Head of caudate nucleus (tissue), 42 donors: ENCODE measurements at regions not wholly inside any gene's neighbourhood (a gene's known extent, or its start where the extent isn't known, plus 50 kb on each side); places are given as distances from the start of the nearest gene placed in this dataset.
A peak's percentile ranks its signal among the peaks of the same experiment; 100 is the strongest.
"Not testable (repeated sequence)": the region's sequence is repeated elsewhere in the genome, so short reads cannot be mapped to it uniquely, and the experiment has no call there.

Experiments used
- DNase-seq, 42 donors: peaks; one replicate each; pipeline versions ENCODE4 v3.0.0 to v3.0.0-alpha.2; 2020 to 2021; ENCODE audit warnings: mixed read lengths in 7 of 42
- intact Hi-C: fragments of 100-400 bp; cut with DNase I; formaldehyde crosslinking; loops from one replicate; pipeline ENCODE4 v1.15.0; 2022

DNA sequence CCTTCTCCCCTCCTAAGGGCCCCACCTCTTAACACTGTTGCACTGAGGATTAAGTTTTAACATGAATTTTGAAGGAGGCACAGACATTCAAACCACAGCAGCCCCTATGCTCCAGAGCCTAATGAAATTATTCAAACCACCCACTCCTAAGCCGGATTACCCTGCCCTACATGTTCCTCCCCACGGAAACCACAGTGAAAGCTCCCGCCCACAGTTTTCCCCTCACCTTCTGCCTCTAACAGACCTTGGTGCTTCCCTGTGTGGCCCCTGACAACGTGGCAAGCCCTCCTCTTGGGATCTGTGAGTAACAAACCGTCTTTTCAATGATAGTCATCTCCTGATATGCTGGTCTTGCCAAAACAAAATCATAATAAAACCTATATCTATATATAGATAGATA, 74.8 kb downstream of the RIN2 start:
- intact Hi-C loops: no loop called here
- peak in 6 of 42 donors; percentile 19 to 59 (median 37) for DNase-seq

DNA sequence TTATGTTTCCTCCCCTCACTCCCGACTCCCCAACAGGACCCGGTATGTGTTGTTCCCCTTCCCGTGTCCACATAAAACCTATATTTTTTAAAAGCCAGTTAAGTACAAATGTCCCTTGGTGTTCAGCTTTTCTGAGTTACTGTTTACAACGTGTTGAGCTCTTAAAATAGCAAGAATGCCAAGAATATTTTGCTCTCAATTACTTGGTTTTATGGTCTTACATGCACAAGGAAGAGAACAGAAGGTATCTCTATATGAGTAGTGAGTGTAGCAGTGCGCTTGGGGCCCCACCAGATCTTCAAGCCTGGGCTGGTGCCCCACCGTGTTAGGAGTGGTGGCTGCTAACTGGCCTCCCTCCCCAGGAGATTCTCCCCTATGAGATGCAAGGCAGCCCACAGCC, 75.3 kb downstream of the RIN2 start:
- DNase-seq: no peak
- intact Hi-C loops: no loop called here

DNA sequence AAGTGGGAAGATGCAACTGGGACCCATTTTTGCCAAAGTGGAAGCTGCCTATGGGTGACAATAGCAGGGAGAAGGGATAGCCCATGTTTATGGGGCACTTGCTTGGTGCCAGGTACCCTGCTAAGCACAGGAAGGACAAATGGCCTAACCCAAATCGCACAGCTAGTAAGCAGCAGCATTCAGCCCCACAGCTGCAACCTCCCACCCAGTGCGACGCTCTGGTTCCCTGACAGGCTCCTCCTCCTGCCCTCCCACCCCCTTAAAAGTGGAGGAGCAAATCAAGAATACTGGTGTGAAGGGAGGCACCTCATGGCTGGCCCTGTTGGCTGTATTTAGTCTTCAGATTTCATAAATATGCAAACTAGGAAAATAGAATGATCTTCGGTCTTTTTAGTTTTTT, 76.2 kb downstream of the RIN2 start:
- no peak for DNase-seq
- intact Hi-C loops: no loop called here

DNA sequence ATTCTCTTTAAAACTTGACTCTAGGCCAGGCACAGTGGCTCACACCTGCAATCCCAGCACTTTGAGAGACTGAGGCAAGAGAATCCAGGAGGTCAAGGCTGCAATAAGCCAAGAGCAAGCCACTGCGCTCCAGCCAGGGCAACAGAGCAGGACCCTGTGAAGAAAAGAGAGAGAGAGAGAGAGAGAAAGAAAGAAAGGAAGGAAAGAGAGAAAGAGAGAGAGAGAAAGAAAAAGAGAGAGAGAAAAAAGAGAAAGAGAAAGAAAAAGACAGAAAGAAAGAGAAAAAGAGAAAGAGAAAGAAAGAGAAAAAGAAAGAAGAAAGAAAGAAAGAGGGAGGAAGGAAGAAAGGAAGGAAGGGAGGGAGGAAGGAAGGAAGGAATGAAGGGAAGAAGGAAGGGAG, 76.7 kb downstream of the RIN2 start:
- no peak for DNase-seq
- intact Hi-C loops: no loop called here

DNA sequence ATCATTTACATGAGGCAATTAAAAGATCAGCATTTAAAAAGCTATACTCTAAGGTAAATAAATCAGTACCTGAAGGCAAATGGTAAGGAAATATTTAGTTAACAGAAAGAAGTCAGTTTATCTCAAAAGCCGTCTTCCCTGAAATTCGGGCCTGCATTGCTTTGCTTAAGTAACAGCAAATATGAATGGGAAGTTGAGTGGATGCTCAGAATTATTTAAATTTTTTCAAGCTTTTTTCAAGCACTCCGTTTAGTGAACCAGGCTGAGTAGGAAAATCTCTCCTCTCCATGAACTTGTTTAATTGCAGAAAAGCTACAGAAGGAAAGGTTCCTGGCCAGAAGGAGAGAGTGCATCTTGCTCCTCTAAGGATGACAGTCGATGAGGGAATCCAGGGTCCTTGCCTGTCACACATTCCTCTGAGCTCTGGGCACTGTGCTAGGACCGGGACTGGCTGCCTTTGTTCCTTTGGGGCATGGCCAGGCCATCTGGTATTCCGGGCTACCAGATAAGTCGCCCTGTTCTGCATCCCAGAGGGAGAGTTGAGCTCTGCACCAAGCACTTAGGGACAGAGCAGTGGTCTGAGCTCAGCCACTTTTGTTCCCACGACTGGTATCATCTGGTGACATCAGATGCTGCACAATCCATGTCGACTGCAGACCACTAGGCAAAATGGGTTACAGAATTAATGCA, 77.6 kb downstream of the RIN2 start:
- peak; percentile 57 to 93 (median 84) for DNase-seq

DNA sequence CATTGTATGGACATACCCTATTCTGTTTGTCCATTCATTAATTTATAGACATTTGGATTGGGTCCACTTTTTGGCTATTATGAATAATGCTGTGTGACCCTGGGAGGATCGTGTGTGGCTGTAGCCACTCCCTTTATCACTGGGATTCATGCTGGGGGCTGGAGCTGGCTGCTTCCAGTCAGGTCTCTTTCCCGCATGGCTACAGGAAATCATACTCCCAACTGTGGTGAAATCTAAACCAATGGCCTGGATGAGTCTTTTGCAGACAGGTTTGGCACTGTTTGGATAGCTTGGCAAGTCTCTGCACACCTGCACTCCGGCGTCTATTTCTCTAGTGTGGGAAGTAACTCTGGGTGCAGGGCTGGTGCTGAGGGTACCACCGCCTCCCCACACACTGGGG, 80.4 kb downstream of the RIN2 start:
- intact Hi-C loops: no loop called here
- DNase-seq: no peak

More for the DNA sequence above, 77.6 kb downstream of the RIN2 start:
- intact Hi-C loops: no loop called here

DNA sequence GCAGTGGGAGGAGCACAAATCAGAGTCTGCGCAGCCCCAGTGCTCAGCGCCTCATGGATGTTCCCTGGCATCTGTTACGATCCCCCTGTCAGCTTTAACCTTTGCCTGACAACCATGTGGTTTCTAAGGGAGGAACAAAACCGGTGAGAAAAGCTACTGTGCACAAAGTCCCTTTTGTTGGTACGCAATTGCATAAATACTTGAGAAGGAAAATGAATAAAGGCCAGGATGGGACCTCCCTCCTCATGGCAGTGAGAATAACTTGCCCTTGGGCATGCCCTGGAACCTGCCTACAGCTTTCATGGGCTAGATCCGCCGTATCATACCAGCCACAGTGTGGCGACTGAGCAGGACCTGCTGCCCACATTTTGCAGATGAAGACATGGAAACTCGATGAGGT, 81.0 kb downstream of the RIN2 start:
- DNase-seq: no peak
- intact Hi-C loops: no loop called here

DNA sequence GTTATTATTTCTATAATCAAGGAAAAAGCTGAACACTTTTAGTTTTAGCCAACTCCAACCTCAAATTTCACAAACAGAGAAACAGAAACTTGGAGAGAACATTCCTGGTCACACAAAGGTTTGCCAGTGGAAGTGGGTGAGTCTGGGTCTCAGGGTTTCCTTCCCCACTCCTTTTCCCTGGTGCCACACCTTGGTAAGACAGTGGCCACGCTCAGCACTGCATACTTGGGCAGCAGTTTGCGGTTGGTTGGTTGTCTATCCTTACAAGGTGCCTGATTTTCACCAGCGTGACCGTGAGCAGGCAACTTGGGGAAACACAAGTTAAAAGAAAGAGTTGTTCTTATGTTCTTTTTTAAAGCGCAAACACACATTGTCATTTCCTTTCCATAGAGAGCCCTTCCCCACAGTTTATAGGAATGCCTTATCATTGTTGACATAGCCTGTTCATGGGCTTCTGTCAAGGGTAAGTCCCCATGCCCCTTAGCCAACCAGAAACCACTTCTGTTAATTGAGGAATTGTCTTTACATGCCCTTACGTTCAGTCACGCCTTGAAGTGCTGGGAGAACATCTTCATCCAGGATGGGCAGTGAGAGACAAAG, 82.2 kb downstream of the RIN2 start:
- no peak for DNase-seq
- intact Hi-C loops: no loop called here

DNA sequence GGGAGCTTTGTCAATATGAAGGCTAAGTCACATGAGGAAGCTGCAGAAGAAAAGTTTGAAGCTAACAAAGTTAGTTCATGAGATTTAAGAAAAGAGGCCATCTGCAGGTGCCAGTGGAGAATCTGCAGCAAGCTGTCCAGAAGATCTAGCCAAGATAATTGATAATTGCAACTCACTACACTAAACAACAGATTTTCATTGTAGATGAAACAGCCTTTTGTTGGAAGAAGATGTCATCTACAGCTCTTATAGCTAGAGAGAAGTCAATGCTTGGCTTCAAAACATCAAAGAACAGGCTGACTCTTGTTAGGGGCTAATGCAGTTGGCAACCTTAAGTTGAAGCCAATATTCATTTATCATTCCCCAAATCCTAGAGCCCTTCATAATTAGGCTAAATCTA, 83.7 kb downstream of the RIN2 start:
- intact Hi-C loops: no loop called here
- no peak for DNase-seq

DNA sequence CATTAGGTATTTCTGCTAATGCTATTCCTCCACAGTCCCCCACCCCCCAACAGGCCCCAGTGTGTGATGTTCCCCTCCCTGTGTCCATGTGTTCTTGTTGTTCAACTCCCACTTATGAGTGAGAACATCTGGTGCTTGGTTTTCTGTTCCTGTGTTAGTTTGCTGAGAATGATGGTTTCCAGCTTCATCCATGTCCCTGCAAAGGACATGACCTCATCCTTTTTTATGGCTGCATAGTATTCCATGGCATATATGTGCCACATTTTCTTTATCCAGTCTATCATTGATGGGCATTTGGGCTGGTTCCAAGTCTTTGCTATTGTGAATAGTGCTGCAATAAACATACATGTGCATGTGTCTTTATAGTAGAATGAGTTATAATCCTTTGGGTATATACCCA, 86.8 kb downstream of the RIN2 start:
- intact Hi-C loops: not testable (repeated sequence)

DNA sequence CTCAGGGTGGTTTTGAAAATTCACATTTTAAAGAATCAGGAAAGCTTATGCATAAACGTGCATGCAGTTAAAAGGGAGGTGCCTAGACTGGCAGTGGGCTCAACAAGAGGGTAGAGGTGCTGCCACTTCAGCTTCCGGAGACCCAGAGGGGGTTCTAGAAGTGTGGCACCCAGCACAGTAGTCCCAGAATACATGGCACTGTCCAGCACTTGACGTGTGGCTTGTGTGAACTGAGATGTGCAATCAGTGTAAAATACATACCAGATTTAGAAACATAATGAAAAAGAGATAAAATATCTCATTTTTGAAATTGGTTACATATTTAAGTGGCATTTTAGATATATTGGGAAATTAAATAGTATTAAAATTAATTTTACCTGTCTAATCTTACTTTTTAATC, 89.3 kb downstream of the RIN2 start:
- no peak for DNase-seq
- intact Hi-C loops: no loop called here

More for the DNA sequence above, 86.8 kb downstream of the RIN2 start:
- not testable (repeated sequence) for DNase-seq

DNA sequence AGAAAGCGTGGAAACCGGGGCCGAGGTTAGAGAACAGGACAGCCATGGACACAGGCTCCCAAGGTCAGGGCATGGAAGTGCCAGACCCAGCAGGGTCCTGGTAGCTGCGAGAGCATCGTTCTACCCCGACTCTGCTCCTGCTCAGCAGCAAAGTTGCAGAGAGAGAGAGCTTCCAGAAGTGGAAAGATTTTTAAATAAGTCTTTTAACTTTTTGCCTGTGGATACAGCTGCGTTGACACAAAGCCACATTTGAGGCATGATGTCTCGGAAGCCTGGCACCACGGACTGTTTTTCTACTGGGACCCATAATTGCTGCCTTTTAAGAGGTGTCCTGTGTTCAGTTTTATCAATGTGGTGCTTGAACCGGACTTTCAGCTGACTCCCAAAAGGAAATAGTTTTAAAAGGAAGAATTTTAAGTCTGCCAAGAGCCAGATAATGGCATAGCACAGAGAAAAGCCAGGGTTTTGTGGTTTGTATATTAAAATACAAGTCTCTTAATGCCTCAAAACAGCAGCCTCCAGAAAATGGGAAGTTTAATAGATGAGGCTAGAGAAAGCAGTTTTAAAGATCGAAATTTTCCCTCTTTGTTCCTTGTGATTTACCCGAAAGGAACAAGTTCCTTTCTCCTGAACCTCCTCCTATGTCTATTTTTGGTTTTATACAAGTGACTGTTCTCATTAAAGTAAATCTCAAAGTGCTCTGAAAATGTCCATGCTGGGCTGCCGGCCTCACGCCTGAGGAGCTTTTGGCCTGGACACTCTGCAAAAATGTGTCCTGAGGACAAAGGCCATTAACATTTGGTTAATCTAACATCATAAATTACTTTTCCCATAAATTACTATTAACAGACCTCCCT, 91.5 kb downstream of the RIN2 start:
- DNase-seq: peak in 36 of 42 donors; percentile 27 to 77 (median 54)
- intact Hi-C loops: no loop called here

DNA sequence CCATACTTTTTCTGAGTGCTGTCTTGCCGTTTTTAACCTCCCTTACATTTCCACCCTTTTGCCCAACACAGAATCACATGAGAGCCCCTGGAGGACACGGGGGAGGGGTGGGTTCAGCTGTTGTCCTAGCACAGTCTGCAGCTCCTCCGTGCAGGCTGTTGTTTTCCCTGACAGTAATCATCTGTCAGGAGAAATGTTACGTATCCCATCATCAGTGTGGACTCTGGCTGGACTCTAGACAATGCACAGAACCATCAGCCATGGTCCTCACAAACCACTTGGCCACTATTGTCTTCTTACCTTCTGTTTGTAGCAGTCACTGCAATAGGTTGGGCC, 92.1 kb downstream of the RIN2 start:
- DNase-seq: peak; percentile 24 to 86 (median 58)

DNA sequence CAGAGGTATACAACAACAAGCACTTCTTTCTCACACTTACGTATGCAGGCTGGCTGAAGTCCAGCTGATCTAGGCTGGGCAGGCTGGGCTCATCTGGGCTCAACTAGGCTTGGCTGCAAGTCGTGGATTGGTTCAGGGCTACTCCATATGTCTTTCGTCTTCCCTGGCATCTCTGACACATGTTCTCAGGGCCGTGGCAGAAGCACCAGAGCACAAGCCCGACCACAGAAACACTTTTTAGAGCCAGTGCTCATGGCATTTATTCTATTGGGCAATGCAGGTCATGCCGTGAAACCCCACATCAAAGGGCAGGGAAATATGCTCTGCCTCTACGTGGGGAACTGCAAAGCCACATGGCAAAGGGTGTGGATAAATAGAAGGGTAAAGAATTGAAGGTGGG, 93.8 kb downstream of the RIN2 start:
- peak in 1 of 42 donors; percentile 24 for DNase-seq

More for the DNA sequence above, 92.1 kb downstream of the RIN2 start:
- intact Hi-C loops: no loop called here

DNA sequence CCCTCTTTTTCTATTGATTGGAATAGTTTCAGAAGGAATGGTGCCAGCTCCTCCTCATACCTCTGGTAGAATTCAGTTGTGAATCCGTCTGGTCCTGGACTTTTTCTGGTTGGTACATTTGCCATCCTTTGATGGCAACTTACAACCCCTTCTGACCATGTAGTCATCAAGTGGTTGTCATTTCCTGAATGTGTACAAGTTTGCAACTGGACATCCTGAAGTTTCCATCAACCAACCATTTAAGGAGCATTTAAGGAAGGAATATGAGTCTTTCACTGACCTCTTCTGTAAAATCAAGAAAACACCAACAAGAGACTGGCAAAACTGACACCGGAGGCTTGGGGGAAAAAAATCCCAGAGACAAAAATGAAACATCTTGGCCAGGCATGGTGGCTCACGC, 97.4 kb downstream of the RIN2 start:
- intact Hi-C loops: no loop called here
- DNase-seq: peak in 1 of 42 donors; percentile 31

More for the DNA sequence above, 93.8 kb downstream of the RIN2 start:
- intact Hi-C loops: no loop called here

DNA sequence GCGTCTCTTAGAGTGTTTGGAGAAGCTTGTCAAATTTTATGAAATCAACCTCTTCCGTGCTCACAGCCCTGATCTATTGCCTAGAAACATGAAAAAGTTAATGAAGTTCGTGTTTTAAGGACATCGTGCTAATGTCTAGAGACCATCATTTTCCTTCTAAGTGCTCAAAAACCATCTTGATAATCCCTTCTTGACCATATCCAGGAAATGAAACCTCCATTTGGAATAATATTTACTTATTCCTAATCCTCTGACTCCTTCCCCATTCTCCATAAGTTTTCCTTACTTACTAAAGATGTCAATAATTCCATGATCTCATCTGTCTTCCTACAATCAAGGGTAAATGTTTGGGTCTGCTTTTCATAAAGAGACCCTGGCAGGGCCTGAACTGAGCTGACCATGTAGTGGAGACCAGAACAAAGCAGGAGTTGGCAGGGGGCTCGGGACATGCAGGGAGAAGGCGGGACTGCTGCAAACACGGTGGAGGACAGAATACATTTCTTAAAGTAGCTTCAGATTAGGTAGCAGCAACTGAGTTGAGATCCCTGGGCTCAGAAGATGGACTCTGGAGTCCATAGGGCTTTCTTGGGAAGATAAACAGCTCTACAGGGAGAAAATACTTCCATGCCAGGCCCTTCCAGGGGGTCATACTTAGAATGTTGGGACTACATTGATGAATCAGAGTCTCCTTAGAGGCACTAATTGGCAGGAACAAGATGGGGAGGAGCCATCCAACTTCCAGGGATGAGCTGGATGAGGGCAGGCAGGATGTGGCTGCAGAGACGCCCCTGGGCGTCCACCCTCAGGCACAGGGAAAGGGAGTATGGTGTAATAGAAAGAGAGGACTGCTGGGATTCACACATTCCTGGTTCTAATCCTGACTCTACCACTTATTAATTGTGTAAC, 100.7 kb downstream of the RIN2 start:
- no peak for DNase-seq
- intact Hi-C loops: no loop called here

DNA sequence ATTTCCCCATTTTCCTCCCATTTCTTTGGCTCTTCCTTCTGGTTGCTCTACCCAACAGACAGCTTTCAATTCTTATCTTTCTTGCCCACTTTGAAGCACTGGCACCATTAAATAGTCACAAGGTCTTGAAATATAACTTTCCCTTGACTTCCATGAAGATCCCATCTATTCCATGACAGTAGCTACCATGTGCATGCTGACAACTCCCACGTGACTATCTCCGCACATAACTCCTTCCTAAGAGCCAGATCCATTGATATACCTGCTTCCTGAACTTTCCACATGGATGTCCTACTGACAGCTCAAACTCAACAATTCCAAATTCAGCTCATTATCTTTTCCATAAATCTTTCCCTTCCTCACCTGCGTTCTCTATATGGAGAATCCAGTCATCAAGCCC, 101.4 kb downstream of the RIN2 start:
- intact Hi-C loops: no loop called here
- DNase-seq: no peak

DNA sequence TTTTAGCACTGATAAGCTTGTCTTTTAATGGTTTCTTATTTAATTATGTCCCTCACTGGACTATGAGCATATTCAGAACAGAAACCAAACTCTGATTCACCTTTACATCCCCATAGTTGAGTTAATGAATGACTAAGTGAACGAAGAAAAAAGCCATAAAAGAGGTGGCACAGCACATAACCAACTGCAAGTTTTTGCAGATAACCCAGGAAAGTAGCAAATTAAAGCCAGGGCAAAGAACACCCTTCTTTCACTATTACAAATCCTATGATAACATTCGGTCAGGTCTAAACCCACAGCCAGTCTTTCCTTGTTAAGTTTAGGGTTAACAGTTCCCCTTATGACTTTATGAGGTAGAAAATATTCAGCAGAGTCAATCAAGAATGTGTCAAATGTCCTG, 102.7 kb downstream of the RIN2 start:
- DNase-seq: no peak
- intact Hi-C loops: no loop called here

DNA sequence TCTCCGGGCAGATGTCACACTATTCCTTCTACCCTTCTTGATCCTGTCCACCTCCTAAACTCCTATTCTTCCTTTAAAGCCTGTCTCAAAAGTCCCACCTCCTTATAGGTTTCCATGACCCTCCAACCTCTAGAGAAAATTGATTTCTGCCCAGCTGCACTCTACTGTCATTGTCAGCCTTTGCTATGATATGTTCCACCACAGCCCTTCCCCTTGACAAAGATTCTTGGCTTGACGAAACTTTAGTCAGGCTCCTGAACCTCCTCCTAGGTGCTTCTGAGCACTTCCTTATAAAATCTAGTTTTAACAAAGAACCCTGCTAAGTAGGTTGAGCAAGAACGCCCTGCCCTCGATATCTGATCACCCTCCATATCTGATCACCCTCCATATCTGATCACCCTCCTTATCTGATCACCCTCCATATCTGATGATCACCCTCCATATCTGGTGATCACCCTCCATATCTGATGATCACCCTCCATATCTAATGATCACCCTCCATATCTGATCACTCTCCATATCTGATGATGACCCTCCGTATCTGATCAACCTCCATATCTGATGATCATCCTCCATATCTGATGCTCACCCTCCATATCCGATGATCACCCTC, 103.2 kb downstream of the RIN2 start:
- intact Hi-C loops: no loop called here
- no peak for DNase-seq
